ENCODE measurements at regions not wholly inside any gene's neighbourhood (a gene's known extent, or its start where the extent isn't known, plus 50 kb on each side); places are given as distances from the start of the nearest gene placed in this dataset.

DNA sequence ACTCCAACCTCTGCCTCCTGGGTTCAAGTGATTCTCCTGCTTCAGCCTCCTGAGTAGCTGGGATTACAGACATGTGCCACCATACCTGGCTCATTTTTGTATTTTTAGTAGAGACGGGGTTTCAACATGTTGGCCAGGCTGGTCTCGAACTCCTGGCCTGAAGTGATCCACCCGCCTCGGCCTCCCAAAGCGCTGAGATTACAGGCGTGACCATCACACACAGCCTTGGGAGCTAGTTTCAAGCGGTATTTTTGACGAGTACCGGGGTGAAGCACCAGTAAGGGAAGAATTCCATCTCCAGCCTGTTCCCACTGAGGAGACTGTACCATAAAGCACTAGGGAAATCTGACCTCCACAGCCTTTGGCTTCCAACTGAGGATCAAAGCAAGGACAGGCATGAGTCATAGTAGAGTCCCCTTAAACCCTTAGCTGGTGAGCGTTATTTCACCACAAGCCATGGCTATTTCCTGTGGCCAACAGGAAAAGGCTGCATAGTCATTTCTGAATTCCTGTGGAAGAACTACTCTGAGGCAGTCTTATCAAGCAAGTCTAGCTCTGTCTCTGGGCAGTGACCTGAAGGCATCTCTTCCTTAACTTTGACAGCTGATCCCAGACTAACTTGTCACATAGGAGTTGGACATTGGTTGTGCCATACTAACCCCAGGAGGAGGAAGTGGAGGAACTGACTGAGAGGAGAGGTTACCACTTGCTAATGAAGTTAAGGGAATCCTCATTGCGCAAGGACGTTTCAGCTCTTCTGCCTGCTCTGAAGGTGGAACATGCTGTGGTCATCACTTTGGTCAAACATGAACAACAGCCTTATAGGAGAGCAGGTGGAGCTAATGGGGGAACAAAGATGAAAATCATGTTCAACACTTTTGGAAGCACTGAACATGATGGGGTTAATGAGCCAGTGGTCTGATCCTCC lies 85.8 kb upstream of the DMRT1 start:
- no peak overlapping the region; the same call in 1 of the 2 replicates for H3K4me2 ChIP-seq (ENCODE audit: low read depth, low read length)
- H3K4me3 ChIP-seq (ENCODE audit: insufficient read depth, low read depth, low read length): no peak overlapping the region
- DNase-seq (peak; percentile 92), ATAC-seq (ENCODE audit: low read depth) (peak; percentile 43)
- 74% methylated on average over 8 of the region's 12 CpGs; no CpG with 5 or more reads in 1 of the 2 experiments for WGBS, 2 experiments (ENCODE audit: extremely low coverage in 2 of 2, insufficient read length in 1 of 2)
- peak overlapping the region; percentile 71; the same call in 2 of the 3 replicates for H2BK15ac ChIP-seq (ENCODE audit: low read depth, low read length)
- peak overlapping the region; percentile 78 for H4K91ac ChIP-seq (ENCODE audit: insufficient read depth, low read depth, low read length)
- ChIA-PET CTCF (interaction anchor here (0.6 to 2.7 kb wide), 7 partner anchors 17 to 144 kb away, joined by 3 to 10 read pairs (median 3); no protein-coding TSS in a partner anchor), POLR2A (ENCODE audit: unreplicated experiment) (no interaction called here)
- peak overlapping the region; percentile 82 for H2BK5ac ChIP-seq (ENCODE audit: low read depth, low read length, poor library complexity, severe bottlenecking)
- H3K9me1 ChIP-seq (ENCODE audit: insufficient read depth, low read length): peaks cover 14% of the 10 kb centered on the region
- peak overlapping the region; percentile 4; the same call in 1 of the 2 replicates for H4K5ac ChIP-seq (ENCODE audit: low read depth, low read length)
- H3K9ac ChIP-seq (ENCODE audit: low read depth, low read length): no peak overlapping the region
- H4K8ac ChIP-seq (ENCODE audit: low read depth in 2 of 2, low read length in 2 of 2): peak overlapping the region; percentile 26 to 91
- H3K4ac ChIP-seq (ENCODE audit: low read depth, low read length): peak overlapping the region; percentile 91
- peak overlapping the region; percentile 93 for H2BK120ac ChIP-seq (ENCODE audit: low read depth, low read length)
- H3K14ac ChIP-seq (replicated peaks; ENCODE audit: low read depth, low read length): peak overlapping the region; percentile 93
- peak overlapping the region; percentile 7; the same call in 1 of the 2 replicates for H3K56ac ChIP-seq (ENCODE audit: extremely low read depth, insufficient read depth, low read length)
- H3K4me1 ChIP-seq (ENCODE audit: control insufficient read depth, insufficient read depth, low read length): peaks cover 17% of the 10 kb centered on the region
- peak overlapping the region; percentile 74 for H2AK9ac ChIP-seq (replicated peaks; ENCODE audit: low read depth, low read length, poor library complexity)
- H3K9me3 ChIP-seq (ENCODE audit: control insufficient read depth, insufficient read depth, low read length): no peaks in the 10 kb centered on the region
- dilution Hi-C loops (cut with HindIII; ENCODE audit: low sequenced_read_pairs, unreplicated experiment): no loop called here
- peak overlapping the region; percentile 97 for H2AK5ac ChIP-seq (ENCODE audit: low read depth, low read length)
- H2AFZ ChIP-seq (replicated peaks; ENCODE audit: low read length, poor library complexity): peak overlapping the region; percentile 77
- H3K79me1 ChIP-seq (ENCODE audit: low read depth in 1 of 2, low read length in 2 of 2): peaks cover 0 to 4% of the 10 kb centered on the region in 2 experiments; a peak in 1 of 4 replicates
- no peaks in the 10 kb centered on the region for H3K36me3 ChIP-seq (ENCODE audit: control insufficient read depth, insufficient read depth, low read length)
- H4K20me1 ChIP-seq (ENCODE audit: insufficient read depth, low read length): no peaks in the 10 kb centered on the region
- H3K23ac ChIP-seq (ENCODE audit: low read depth, low read length): peak overlapping the region; percentile 80; the same call in 1 of the 2 replicates
- peak; percentile 79 for TF ChIP-seq FOS (IDR thresholded peaks at IDR 0.05; ENCODE audit: low read depth, low read length)
- TF ChIP-seq MAFK (IDR thresholded peaks at IDR 0.05; ENCODE audit: low read depth, low read length): 0 out of 2 replicates have a peak, but pooled peaks have one; percentile 1
- TF ChIP-seq, protein P1, sequence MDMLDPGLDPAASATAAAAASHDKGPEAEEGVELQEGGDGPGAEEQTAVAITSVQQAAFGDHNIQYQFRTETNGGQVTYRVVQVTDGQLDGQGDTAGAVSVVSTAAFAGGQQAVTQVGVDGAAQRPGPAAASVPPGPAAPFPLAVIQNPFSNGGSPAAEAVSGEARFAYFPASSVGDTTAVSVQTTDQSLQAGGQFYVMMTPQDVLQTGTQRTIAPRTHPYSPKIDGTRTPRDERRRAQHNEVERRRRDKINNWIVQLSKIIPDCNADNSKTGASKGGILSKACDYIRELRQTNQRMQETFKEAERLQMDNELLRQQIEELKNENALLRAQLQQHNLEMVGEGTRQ (IDR thresholded peaks at IDR 0.05; ENCODE audit: low read depth, low read length): no peak
- TF ChIP-seq SMC3 (IDR thresholded peaks at IDR 0.05; ENCODE audit: low read depth, low read length): no peak
- TF ChIP-seq MAZ (IDR thresholded peaks at IDR 0.05; ENCODE audit: borderline replicate concordance, low read depth, low read length): no peak
- TF ChIP-seq, protein P2, sequence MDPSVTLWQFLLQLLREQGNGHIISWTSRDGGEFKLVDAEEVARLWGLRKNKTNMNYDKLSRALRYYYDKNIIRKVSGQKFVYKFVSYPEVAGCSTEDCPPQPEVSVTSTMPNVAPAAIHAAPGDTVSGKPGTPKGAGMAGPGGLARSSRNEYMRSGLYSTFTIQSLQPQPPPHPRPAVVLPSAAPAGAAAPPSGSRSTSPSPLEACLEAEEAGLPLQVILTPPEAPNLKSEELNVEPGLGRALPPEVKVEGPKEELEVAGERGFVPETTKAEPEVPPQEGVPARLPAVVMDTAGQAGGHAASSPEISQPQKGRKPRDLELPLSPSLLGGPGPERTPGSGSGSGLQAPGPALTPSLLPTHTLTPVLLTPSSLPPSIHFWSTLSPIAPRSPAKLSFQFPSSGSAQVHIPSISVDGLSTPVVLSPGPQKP (IDR thresholded peaks at IDR 0.05; ENCODE audit: borderline replicate concordance, low read depth, low read length): no peak
- TF ChIP-seq NFE2L2 (IDR thresholded peaks at IDR 0.05; ENCODE audit: low read depth, low read length): peak; percentile 18; the same call in 1 of the 2 replicates
- TF ChIP-seq CEBPB (IDR thresholded peaks at IDR 0.05; ENCODE audit: low read depth, low read length): peak; percentile 97
- TF ChIP-seq BHLHE40 (IDR thresholded peaks at IDR 0.05; ENCODE audit: low read depth, low read length): peak; percentile 20; the same call in 1 of the 2 replicates
- H3K27me3 ChIP-seq (ENCODE audit: control insufficient read depth, insufficient read depth, low read length): no peaks in the 10 kb centered on the region
- H2BK20ac ChIP-seq (ENCODE audit: low read depth, low read length): peak overlapping the region; percentile 95
- intact Hi-C loops (cut with micrococcal nuclease): loop anchor here (2.0 kb wide), 1 partner anchor 45 kb away; no protein-coding TSS in a partner anchor
- in situ Hi-C loops (cut with MboI; ENCODE audit: low sequenced_read_pairs): loop anchor here (5.0 kb wide), 1 partner anchor 138 kb away; no protein-coding TSS in a partner anchor
- no TSS peak for BruUV-seq (replicated peaks)
- H3K18ac ChIP-seq (ENCODE audit: low read depth, low read length): peak overlapping the region; percentile 56; the same call in 1 of the 2 replicates
- peak overlapping the region; percentile 39 for H3K27ac ChIP-seq (ENCODE audit: insufficient read depth, low read length)

All from IMR-90 (cell line).